Chondrocyte (in vitro differentiated cells): ENCODE measurements at regions not wholly inside any gene's neighbourhood (a gene's known extent, or its start where the extent isn't known, plus 50 kb on each side); places are given as distances from the start of the nearest gene placed in this dataset.
A peak's percentile ranks its signal among the peaks of the same experiment; 100 is the strongest.

Source experiments
- DNase-seq: peaks from one replicate; pipeline ENCODE4 v3.0.0; 2021; ENCODE audit warnings: mixed read lengths, low spot score
- H3K27ac Mint-ChIP-seq: one replicate; pipeline ENCODE4 v1.8.0; 2021; ENCODE audit warnings: mild to moderate bottlenecking, moderate library complexity, mixed read lengths; ENCODE audit not compliant: unreplicated experiment
- H3K27me3 Mint-ChIP-seq: 2 replicates; pipeline ENCODE4 v1.8.0; 2021; ENCODE audit warnings: low read depth, mixed read lengths
- H3K36me3 Mint-ChIP-seq: 2 replicates; pipeline ENCODE4 v1.8.0; 2021; ENCODE audit warnings: low read depth, mixed read lengths
- H3K4me1 Mint-ChIP-seq: 2 replicates; pipeline ENCODE4 v1.8.0; 2021; ENCODE audit warnings: low read depth, mild to moderate bottlenecking, mixed read lengths
- H3K4me3 Mint-ChIP-seq: one replicate; pipeline ENCODE4 v1.8.0; 2021; ENCODE audit warnings: mild to moderate bottlenecking, moderate library complexity, mixed read lengths; ENCODE audit not compliant: unreplicated experiment
- H3K9me3 Mint-ChIP-seq: 2 replicates; pipeline ENCODE4 v1.8.0; 2021; ENCODE audit warnings: low read depth, mixed read lengths
- CTCF ChIP-seq: fragments of 200-600 bp; sonication (generic); IDR thresholded peaks from 2 replicates; pipeline ENCODE4 v1.5.0; 2021; ENCODE audit warnings: antibody characterized with exemption, mild to moderate bottlenecking, moderate library complexity

GRCh38 chr2:16861530-16861929 is 195.9 kb upstream of the CYRIA start:
- Mint-ChIP-seq H3K4me1 (no peaks in the 10 kb centered on the region), H3K9me3 (no peaks in the 10 kb centered on the region), H3K4me3 (no peak overlapping the region), H3K27me3 (peaks cover 5% of the 10 kb centered on the region), H3K36me3 (no peaks in the 10 kb centered on the region), H3K27ac (no peak overlapping the region)
- no peak for DNase-seq
- TF ChIP-seq CTCF = no peak

- Mint-ChIP-seq H3K36me3 (no peaks in the 10 kb centered on the region), H3K4me1 (no peaks in the 10 kb centered on the region), H3K4me3 (no peak overlapping the region), H3K27me3 (peaks cover 5% of the 10 kb centered on the region), H3K9me3 (no peaks in the 10 kb centered on the region), H3K27ac (no peak overlapping the region)
- DNase-seq = no peak
- no peak for TF ChIP-seq CTCF
These were observed 195.5 kb upstream of the CYRIA start for GRCh38 chr2:16861111-16861510.

- TF ChIP-seq CTCF = no peak
- Mint-ChIP-seq H3K36me3 (no peaks in the 10 kb centered on the region), H3K9me3 (no peaks in the 10 kb centered on the region), H3K27ac (no peak overlapping the region), H3K4me3 (no peak overlapping the region), H3K4me1 (no peaks in the 10 kb centered on the region), H3K27me3 (peaks cover 5% of the 10 kb centered on the region)
- DNase-seq = no peak
These were observed 195.0 kb upstream of the CYRIA start for GRCh38 chr2:16860627-16861026.

GRCh38 chr2:16855183-16855582 is 189.5 kb upstream of the CYRIA start:
- Mint-ChIP-seq H3K27ac (no peak overlapping the region), H3K4me3 (no peak overlapping the region), H3K36me3 (no peaks in the 10 kb centered on the region), H3K4me1 (no peaks in the 10 kb centered on the region), H3K27me3 (no peaks in the 10 kb centered on the region), H3K9me3 (no peaks in the 10 kb centered on the region)
- DNase-seq = peak; percentile 75
- no peak for TF ChIP-seq CTCF

- no peak for DNase-seq
- no peaks in the 10 kb centered on the region for H3K4me1 Mint-ChIP-seq
- H3K27ac Mint-ChIP-seq = no peak overlapping the region
- no peaks in the 10 kb centered on the region for H3K27me3 Mint-ChIP-seq
- H3K36me3 Mint-ChIP-seq = no peaks in the 10 kb centered on the region
- TF ChIP-seq CTCF = no peak
- no peak overlapping the region for H3K4me3 Mint-ChIP-seq
- H3K9me3 Mint-ChIP-seq = no peaks in the 10 kb centered on the region
These were observed 187.5 kb upstream of the CYRIA start for GRCh38 chr2:16853088-16853487.
